ENCODE measurements at regions not wholly inside any gene's neighbourhood (a gene's known extent, or its start where the extent isn't known, plus 50 kb on each side); places are given as distances from the start of the nearest gene placed in this dataset.

DNA sequence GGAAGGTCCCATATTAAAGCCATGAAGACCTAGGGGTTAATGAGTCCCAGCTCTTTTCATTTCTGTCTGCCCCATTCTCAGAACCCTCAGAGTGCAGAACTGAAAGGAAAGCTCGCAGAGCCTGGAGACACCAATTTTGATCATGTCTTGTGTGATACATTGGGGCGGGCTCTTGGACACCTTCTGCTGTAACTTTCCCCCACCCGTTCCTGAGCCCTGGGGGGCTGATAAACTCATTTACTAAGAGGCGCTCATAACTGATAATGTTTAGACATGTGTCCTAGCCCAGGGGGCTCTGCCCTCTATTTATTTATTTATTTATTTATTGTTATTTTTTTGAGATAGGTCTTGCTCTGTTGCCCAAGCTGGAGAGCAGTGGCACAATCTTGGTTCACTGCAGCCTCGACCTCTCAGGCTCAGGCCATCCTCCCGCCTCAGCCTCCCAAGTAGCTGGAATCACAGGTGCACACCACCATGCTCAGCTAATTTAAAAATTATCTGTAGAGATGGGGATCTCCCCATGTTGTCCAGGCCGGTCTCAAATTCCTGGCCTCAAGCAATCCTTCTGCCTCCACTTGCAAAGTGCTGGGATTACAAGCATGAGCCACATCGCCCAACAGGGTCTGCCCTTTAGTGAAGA is 72.4 kb upstream of the HAAO start:
- Histone ChIP-seq H3K27me3 (ENCODE audit: insufficient read depth, low read depth, severe bottlenecking) (no peaks in the 10 kb centered on the region), H3K27ac (no peak overlapping the region), H3K9me3 (ENCODE audit: severe bottlenecking) (peaks cover 11% of the 10 kb centered on the region), H3K36me3 (no peaks in the 10 kb centered on the region), H3K4me3 (ENCODE audit: low read depth, low read length) (no peak overlapping the region)
- DNase-seq: no peak
- TF ChIP-seq, protein P1, sequence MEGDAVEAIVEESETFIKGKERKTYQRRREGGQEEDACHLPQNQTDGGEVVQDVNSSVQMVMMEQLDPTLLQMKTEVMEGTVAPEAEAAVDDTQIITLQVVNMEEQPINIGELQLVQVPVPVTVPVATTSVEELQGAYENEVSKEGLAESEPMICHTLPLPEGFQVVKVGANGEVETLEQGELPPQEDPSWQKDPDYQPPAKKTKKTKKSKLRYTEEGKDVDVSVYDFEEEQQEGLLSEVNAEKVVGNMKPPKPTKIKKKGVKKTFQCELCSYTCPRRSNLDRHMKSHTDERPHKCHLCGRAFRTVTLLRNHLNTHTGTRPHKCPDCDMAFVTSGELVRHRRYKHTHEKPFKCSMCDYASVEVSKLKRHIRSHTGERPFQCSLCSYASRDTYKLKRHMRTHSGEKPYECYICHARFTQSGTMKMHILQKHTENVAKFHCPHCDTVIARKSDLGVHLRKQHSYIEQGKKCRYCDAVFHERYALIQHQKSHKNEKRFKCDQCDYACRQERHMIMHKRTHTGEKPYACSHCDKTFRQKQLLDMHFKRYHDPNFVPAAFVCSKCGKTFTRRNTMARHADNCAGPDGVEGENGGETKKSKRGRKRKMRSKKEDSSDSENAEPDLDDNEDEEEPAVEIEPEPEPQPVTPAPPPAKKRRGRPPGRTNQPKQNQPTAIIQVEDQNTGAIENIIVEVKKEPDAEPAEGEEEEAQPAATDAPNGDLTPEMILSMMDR (IDR thresholded peaks at IDR 0.05; ENCODE audit: low read depth, low read length): no peak

DNA sequence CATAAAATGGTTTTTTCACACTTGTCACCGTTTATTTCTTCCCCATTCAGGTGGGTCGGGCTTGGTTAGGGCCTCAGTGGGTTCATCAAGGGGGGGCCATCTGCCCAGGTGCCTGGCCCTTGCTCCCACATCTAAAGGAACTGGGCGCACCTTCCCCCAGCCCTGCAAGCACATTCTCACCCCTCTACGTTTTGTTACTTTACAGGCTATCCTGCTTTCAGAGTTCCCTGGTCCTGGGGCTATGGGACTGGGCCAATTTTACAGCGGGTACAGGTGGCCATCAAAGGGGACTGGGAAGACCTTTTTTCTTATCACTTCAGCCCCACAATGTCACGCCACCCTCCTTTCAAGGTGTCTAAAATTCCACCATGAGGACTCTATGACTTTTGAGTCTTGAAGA is 71.8 kb upstream of the HAAO start:
- H3K4me3 ChIP-seq (ENCODE audit: low read depth, low read length): no peak overlapping the region
- no peak overlapping the region for H3K27ac ChIP-seq
- no peak for DNase-seq
- H3K9me3 ChIP-seq (ENCODE audit: severe bottlenecking): peaks cover 11% of the 10 kb centered on the region
- H3K27me3 ChIP-seq (ENCODE audit: insufficient read depth, low read depth, severe bottlenecking): no peaks in the 10 kb centered on the region
- TF ChIP-seq, protein P1 (IDR thresholded peaks at IDR 0.05; ENCODE audit: low read depth, low read length): no peak
- no peaks in the 10 kb centered on the region for H3K36me3 ChIP-seq

DNA sequence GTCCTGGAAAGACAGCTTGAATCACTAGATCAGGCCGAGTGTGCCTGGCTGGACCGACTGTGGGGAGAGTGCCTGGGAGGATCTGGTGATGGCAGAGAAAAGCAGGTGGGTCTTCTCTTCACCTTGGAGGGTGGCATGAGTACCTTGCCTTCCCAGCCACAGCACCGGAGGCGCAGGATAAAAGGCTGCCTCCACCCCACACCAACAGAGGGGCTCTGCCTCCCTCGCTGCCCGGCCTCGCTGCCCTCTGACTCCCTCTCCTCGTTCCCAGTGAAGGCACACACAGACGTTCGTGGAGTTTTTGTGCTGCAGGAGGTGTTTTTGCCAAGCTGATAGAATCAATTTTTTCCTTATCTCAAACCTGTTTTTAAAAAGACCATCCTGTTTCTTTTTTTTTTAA is 71.4 kb upstream of the HAAO start:
- Histone ChIP-seq H3K27ac (no peak overlapping the region), H3K9me3 (ENCODE audit: severe bottlenecking) (peaks cover 8% of the 10 kb centered on the region), H3K4me3 (ENCODE audit: low read depth, low read length) (no peak overlapping the region), H3K27me3 (ENCODE audit: insufficient read depth, low read depth, severe bottlenecking) (no peaks in the 10 kb centered on the region), H3K36me3 (no peaks in the 10 kb centered on the region)
- DNase-seq: no peak
- TF ChIP-seq, protein P1 (IDR thresholded peaks at IDR 0.05; ENCODE audit: low read depth, low read length): no peak

DNA sequence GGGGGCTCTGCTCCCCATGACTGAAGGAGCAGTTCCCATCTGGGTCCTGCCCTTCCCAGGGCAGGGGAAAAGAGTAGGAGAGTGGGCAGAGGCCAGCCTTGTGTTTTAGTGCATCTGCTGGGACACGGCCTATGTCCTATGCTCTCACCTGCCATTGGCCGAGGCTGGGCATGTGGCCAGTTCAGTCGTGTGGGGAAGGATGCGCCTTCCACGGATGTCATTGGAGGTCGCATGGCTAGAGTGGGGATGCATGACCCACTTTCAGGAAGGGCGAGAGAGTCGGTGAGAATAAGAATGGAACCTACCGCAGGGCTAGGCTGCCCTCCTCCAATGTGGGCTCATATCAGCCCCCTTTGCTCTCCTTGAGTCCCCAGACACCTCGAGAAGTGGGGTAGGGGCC is 70.9 kb upstream of the HAAO start:
- Histone ChIP-seq H3K36me3 (no peaks in the 10 kb centered on the region), H3K4me3 (ENCODE audit: low read depth, low read length) (no peak overlapping the region), H3K27me3 (ENCODE audit: insufficient read depth, low read depth, severe bottlenecking) (no peaks in the 10 kb centered on the region), H3K9me3 (ENCODE audit: severe bottlenecking) (peaks cover 3% of the 10 kb centered on the region), H3K27ac (no peak overlapping the region)
- TF ChIP-seq, protein P1 (IDR thresholded peaks at IDR 0.05; ENCODE audit: low read depth, low read length): no peak
- no peak for DNase-seq

DNA sequence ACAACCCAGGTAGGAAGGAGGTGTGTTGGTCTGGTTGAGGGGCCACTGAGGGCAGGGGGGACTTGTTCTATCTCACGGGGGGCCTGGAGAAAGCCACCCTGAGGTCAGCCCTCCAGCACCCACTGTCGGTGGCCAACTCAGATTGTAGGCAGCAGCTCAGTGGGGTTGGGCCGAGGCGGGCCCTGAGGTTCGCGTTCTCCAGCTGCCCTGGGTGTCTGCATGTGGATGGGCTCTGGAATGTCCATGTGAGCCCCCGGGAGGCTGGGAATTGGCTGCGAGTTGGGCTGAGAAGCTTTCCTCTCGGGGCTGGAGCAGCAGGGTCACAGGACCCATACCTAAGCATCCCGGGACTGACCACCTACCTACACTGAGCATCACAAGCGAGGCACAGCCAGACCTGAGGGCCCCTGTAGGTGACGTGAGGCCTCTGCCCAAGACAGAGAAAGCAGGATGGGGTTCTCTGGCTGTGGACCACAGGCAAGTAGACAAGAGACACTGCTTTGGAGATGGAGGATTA is 70.3 kb upstream of the HAAO start:
- TF ChIP-seq, protein P1 (IDR thresholded peaks at IDR 0.05; ENCODE audit: low read depth, low read length): no peak
- no peak overlapping the region for H3K27ac ChIP-seq
- DNase-seq: no peak
- H3K36me3 ChIP-seq: no peaks in the 10 kb centered on the region
- no peak overlapping the region for H3K4me3 ChIP-seq (ENCODE audit: low read depth, low read length)
- H3K27me3 ChIP-seq (ENCODE audit: insufficient read depth, low read depth, severe bottlenecking): no peaks in the 10 kb centered on the region
- H3K9me3 ChIP-seq (ENCODE audit: severe bottlenecking): no peaks in the 10 kb centered on the region

DNA sequence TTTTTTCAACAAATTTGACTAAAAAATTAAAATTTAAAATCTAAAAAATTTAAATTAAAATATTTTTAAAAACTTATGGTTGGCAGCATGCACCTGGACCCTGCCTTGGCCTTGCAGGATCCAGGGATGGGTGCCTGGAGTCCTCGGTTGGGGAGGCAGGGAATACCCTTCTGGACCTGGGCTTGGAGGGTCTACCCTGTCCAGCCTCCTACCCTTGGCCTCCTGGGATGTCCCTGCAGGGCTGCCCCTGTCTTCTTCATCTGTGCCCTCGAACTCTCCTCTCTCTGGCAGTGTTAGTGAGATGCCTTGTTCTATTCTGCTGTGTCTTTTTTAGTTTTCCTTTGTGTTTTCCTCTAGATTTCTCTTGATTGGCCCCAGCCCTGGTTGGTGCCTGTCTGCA is 68.9 kb upstream of the HAAO start:
- DNase-seq: no peak
- no peak overlapping the region for H3K27ac ChIP-seq
- TF ChIP-seq, protein P1 (IDR thresholded peaks at IDR 0.05; ENCODE audit: low read depth, low read length): no peak
- H3K36me3 ChIP-seq: no peaks in the 10 kb centered on the region
- no peak overlapping the region for H3K4me3 ChIP-seq (ENCODE audit: low read depth, low read length)
- H3K9me3 ChIP-seq (ENCODE audit: severe bottlenecking): no peaks in the 10 kb centered on the region
- no peaks in the 10 kb centered on the region for H3K27me3 ChIP-seq (ENCODE audit: insufficient read depth, low read depth, severe bottlenecking)

Measured in WERI-Rb-1 (cell line).